Thyroid gland (tissue), 4 donors: ENCODE measurements at regions not wholly inside any gene's neighbourhood (a gene's known extent, or its start where the extent isn't known, plus 50 kb on each side); places are given as distances from the start of the nearest gene placed in this dataset.

Experiments
- POLR2A ChIP-seq, 2 donors: fragments of 450-650 bp; IDR thresholded peaks; one replicate each; pipeline ENCODE4 v1.6.1; 2017; ENCODE audit warnings: antibody characterized with exemption in 2 of 2, mild to moderate bottlenecking in 2 of 2, moderate library complexity in 1 of 2
- TF ChIP-seq, protein P1 (sequence below), 6 experiments: fragments of 200-600 bp in 3 of 6; fragments of 450-650 bp in 3 of 6; sonication (generic) in 3 of 6; IDR thresholded peaks; one replicate each; pipeline ENCODE4 v1.5.1; 2016 to 2019; ENCODE audit warnings: antibody characterized with exemption in 6 of 6, mild to moderate bottlenecking in 2 of 6, inconsistent platforms in 1 of 6, moderate library complexity in 1 of 6

GRCh38 chr9:103410059-103410458 lies 414.9 kb downstream of the CYLC2 start:
- TF ChIP-seq, protein P1, sequence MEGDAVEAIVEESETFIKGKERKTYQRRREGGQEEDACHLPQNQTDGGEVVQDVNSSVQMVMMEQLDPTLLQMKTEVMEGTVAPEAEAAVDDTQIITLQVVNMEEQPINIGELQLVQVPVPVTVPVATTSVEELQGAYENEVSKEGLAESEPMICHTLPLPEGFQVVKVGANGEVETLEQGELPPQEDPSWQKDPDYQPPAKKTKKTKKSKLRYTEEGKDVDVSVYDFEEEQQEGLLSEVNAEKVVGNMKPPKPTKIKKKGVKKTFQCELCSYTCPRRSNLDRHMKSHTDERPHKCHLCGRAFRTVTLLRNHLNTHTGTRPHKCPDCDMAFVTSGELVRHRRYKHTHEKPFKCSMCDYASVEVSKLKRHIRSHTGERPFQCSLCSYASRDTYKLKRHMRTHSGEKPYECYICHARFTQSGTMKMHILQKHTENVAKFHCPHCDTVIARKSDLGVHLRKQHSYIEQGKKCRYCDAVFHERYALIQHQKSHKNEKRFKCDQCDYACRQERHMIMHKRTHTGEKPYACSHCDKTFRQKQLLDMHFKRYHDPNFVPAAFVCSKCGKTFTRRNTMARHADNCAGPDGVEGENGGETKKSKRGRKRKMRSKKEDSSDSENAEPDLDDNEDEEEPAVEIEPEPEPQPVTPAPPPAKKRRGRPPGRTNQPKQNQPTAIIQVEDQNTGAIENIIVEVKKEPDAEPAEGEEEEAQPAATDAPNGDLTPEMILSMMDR (IDR thresholded peaks at IDR 0.05), result no peak
- no peak for TF ChIP-seq POLR2A (IDR thresholded peaks at IDR 0.05)
